ENCODE measurements at regions not wholly inside any gene's neighbourhood (a gene's known extent, or its start where the extent isn't known, plus 50 kb on each side); places are given as distances from the start of the nearest gene placed in this dataset.

- TF ChIP-seq, protein P1, sequence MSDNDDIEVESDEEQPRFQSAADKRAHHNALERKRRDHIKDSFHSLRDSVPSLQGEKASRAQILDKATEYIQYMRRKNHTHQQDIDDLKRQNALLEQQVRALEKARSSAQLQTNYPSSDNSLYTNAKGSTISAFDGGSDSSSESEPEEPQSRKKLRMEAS (IDR thresholded peaks at IDR 0.05; ENCODE audit: low read depth, low read length): no peak
- no peak for TF ChIP-seq POLR2A (IDR thresholded peaks at IDR 0.05; ENCODE audit: extremely low read depth, insufficient read length)
- TF ChIP-seq CTCF (IDR thresholded peaks at IDR 0.05; ENCODE audit: low read depth, low read length): no peak
Observed at GRCh38 chr2:36058076-36058475, 297.5 kb upstream of the CRIM1 start.
